SH-SY5Y (cell line): ENCODE measurements at regions not wholly inside any gene's neighbourhood (a gene's known extent, or its start where the extent isn't known, plus 50 kb on each side); places are given as distances from the start of the nearest gene placed in this dataset.

ENCODE experiments used
- GATA2 ChIP-seq: IDR thresholded peaks from 2 replicates; pipeline ENCODE4 v1.6.1; 2011; ENCODE audit warnings: mild to moderate bottlenecking, low read depth, low read length
- GATA3 ChIP-seq: IDR thresholded peaks from 2 replicates; pipeline ENCODE4 v1.6.1; 2011; ENCODE audit warnings: low read depth, mild to moderate bottlenecking, low read length, moderate library complexity

DNA sequence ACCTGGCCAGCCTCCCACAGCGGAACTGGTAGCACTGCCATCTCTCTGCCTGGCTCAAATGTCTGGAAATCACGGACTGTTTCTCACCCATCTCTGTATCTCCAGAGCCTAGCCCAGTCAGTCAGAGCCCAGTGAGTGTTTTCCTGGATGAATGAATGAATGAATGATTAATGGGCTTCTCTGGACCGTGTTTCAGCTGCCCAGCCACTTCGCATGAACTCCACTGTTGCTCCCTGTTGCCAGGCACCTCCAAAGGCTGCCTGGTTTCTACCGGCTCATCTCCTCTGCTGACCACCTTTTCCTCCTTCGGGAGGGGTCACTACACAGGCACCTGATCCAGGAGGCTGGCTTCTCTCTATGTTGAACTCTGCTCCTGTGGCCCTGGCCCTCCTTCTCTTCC, 91.0 kb upstream of the SDK2 start:
- no peak for TF ChIP-seq GATA3
- TF ChIP-seq GATA2 = no peak

DNA sequence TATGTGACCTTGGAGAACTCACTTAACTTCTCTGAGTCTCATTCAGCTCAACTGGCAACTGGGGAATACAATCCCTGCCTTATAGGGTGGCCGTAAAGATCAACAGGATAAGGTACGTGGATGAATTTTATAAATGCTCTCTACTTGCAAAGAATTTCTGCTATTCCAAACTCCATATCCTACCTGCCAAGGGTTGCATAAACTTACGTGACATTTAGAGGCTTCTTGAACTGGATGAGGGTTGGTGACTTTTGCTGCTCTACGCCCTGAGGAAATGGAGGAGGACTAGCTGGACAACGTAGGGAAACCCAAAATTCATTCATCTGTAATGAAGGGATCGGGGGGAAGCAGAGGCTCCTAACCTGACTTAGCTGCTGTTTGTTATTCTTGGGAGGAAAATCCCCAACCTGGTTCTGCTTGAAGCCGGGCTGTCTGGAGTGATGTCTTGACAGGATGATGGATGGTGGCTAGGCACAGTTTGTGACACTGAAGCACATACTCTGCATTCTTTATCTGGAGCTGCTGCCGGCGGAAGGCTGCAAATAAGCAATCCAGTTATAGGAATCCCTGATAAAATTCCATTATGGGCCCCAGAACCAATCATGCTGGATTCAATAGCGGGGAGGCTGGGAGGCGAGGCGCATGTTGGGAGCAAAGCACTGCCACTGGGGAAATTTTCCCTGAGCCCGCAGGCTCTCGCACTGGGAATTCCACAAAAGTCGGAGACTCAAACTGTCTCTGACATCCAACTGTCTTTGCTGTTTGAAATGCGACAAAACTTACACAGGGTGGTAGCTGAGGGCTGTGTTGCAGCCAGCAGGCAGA, 94.7 kb upstream of the SDK2 start:
- no peak for TF ChIP-seq GATA3
- no peak for TF ChIP-seq GATA2

DNA sequence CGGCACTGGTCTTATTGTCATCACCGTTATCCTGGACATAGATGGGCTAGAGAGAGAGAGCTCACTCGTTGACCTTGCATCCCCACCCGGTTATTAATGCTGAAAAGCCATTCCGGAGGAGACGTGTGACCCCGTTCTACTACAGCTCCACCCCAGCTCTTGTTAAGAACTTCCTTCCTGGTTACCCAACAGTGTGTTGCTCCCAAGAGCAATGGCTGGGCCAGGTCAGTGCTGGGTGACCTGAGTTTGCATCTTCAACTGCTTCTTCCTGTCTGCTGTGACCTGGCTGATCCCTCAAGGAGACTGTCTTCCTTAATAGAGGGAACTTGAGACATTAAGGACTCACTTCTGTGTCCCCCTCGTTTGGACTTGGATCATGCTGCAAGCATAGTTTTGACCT, 96.1 kb upstream of the SDK2 start:
- TF ChIP-seq GATA3 (no peak), GATA2 (no peak)

DNA sequence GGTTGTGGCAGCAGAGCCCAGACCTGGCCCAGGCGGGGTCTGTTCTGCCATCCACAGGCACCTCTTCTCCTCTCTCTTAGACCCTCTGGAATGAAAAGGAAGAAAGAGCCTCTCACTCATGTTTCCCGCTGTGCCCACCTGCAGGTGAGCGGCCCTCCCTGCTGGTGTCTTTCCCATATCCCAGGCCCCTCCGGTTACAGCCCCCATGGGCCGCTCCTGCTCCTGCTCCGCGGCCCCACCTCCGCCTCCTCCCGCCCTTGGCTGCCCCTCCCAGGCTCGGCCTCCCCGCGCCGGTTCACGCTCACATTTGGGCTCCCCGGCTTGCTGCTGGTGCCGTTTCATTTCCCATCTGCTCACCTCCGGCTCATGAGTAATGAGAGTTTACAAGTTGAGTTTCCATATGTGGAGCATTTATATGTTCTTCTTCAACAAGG, 98.7 kb upstream of the SDK2 start:
- TF ChIP-seq GATA3 = no peak
- no peak for TF ChIP-seq GATA2

DNA sequence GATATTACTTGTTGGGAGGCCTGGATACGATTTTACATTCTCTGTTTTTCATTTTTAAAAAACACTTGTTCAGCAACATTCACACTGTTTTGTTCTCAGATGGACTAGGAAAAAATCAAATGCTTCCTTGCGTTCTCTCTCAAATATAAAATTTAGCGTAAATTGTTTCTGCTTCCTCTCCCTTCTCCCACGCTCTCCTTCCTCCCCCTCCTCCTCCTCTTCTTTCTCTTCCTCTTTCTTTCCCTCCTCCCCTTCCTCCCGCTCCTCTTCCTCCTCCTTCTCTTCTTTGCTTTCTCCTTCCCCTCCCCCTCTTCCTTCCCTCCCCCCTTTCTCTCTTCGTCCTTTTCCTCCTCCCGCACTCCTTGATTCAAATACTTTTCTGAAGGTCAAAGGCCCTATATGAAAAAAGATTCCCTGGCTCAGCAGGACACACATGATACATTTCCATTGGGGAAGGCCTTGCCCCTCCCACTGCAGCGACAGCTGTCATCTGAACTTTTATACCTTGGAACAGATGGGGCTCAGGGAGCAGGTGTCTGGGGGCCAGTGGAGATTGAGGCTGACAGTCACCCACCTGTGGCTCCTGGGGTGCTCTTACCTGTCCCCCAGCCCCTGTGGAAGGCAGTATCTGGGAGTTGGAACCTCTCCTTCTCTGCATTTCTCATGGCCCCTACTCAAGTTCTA, 99.4 kb upstream of the SDK2 start:
- TF ChIP-seq GATA2 = no peak
- TF ChIP-seq GATA3 = no peak

DNA sequence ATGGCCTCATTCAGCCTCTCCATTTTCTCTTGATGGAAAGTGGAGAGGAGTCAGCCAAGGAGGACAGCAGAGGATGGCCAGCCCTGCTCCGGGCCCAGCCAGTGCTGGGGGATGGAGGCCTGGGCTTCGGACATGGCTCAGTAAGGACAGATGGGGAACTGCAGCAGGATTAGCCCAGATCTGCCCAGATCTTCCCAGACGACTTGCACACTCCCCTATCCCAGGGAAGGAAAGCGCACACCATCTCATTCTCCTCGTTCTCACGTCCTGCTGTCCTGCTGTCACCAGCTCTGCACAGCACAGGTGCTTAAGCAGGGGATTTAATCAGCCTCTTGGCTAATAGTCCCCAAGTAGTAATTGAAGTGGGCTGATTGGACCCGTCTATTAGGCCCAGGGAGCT, 100.2 kb upstream of the SDK2 start:
- TF ChIP-seq GATA2 = no peak
- no peak for TF ChIP-seq GATA3

DNA sequence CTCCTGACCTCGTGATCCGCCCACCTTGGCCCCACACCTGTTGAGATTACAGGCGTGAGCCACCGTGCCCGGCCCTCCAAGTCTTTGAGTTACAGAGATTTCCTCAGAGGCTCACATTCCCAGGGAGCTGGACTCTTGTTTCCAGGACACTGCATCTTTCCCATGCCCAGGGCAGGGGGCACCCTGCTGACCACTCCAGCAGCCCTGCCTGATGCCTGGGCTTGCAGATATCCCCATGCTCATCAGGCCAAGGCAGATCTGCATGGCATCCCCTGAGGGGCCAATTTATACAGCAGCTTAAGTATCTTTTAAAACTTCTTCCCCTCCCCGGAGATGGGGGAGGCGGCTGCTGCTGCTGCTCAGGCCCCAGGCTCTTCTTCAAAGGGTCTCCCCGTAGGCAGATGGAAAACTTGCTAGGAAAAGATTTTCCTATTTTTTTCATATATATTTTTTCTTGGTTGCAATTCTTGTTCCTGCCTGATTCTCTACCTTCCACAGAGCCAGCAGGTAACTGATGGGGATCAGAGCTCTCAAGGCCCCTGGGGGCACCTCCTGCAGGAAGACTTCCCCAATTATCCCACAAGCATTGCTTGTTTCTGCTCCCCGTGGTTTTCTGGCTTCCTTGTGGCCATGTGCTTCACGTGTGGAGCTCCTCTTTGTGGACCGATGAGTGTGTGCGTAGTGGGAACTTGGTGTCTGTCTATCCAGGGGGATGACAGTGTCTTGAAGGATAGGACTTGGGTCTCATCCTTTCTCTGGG, 102.2 kb upstream of the SDK2 start:
- TF ChIP-seq GATA3 (no peak), GATA2 (no peak)

DNA sequence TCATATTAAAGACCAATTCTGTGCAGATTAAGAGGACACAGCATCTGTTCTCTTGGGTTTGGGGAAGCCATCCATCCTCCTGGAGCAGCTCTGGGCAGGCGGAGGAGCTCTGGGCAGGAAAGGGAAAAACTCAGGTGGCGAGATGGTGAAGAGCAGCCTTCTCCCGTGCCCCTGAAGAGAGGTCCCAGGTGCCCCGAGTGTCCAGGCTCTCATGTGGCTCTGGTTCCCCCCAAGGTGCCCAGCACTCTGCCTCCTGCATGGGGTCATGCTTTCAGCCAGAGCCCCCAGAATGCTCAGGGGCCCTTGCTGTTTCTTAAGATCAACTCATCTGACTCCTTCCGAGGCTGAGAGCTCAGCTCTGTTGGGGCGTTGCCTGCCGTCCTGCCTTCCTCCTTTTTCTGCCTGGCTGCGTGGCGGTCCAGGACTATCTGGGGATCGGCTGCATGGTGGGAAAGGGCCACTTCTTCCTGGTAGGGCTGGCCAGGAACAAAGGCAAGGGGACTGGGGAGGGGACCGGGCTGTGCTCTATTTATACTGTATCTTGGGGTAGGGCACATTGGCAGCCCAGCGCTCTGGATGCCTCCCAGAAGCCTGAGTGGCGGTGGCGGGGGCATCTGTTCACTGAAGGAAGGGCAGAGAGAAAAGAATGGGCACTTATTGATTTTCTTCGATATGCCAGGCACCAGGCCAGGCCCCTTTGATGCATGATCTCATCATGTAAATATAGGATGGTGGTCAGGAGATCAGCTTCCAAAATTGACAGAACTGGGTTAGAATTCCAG, 103.2 kb upstream of the SDK2 start:
- TF ChIP-seq GATA3 (no peak), GATA2 (no peak)

DNA sequence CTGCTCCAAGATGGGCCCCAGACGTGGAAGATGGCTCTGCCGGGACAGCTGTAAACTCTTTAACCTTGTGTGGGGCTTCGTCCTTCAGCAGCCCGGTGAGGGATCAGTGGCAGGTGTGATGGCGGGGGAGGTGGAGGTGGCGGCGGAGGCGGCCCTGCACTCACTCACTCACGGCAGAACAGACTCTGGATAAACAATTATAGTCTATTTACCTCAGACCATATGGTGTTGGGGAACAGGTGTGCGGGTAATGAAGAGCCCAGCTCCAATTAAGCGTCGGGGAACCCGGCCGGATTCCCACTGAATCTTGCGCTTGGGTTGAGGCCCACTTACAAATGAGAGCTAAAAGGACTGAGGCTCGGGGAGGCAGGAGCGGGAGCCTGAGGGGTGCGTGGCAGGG, 104.3 kb upstream of the SDK2 start:
- no peak for TF ChIP-seq GATA2

DNA sequence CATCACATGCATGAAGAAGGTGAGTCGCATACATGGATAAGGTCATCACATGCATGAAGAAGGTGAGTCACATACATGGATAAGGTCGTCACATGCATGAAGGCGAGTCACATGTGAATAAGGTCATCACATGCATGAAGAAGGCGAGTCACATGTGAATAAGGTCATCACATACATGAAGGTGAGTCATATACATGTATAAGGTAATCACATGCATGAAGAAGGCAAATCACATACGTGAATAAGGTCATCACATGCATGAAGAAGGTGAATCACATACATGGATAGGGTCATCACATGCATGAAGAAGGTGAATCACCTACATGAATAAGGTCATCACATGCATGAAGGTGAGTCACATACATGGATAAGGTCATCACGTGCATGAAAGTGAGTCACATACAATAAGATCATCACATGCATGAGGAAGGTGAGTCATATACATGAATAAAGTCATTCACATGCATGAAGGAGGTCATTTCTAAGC, 105.1 kb upstream of the SDK2 start:
- TF ChIP-seq GATA2 (no peak), GATA3 (no peak)

DNA sequence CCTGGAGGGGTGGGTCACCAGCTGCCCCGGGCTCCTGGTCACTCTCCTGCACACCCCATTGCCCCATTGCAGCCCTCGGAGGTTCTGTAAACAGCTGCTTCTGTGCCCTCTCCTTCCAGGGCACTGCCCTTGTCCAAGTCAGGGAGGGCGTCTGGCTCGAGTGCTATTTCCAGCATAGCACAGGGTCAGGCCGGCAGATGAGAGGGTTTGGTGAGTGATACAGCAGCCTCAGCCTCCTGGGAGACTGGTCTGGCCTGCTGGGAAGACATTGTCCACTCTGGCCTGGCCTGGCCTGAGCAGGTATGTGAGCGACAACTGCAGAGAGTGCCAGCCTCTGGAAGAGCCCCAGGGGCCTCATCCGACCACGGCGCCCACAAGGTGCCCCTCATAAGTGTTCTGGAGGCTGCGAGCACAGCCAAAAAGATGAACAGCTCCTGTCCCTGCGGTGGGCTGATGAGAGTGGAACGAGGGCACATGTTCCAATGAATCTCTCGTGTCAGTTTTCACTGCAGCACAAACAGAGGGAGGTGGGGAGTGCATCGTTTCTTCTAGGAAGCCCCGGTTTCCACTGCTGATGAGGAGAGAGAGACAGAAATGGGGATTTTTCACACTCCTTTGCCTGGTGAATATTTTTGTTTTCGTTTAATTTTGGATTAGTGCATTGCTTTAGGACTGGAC, 105.8 kb upstream of the SDK2 start:
- TF ChIP-seq GATA3 = no peak
- TF ChIP-seq GATA2 = no peak

DNA sequence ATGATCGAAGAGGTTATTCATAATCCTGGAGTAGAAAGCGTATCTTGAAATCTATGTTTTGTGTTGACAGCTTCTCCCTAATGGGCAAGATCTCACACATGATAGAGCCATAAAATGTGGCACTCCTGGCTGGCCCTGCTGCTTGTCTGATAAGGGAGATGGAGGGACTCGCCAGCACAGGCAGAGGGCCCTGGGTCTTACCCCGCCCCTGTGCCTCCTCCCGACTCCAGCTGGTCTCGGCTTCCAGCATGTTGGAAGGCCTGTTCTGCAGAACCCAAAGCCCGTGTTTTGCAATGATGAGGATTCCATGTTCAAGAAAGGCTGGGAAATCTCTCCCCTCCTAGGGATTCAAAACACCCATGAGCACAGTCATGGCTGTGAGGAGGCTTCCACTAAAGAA, 106.7 kb upstream of the SDK2 start:
- TF ChIP-seq GATA3 (no peak; the same call in none of the 2 replicates), GATA2 (peak; percentile 99)

DNA sequence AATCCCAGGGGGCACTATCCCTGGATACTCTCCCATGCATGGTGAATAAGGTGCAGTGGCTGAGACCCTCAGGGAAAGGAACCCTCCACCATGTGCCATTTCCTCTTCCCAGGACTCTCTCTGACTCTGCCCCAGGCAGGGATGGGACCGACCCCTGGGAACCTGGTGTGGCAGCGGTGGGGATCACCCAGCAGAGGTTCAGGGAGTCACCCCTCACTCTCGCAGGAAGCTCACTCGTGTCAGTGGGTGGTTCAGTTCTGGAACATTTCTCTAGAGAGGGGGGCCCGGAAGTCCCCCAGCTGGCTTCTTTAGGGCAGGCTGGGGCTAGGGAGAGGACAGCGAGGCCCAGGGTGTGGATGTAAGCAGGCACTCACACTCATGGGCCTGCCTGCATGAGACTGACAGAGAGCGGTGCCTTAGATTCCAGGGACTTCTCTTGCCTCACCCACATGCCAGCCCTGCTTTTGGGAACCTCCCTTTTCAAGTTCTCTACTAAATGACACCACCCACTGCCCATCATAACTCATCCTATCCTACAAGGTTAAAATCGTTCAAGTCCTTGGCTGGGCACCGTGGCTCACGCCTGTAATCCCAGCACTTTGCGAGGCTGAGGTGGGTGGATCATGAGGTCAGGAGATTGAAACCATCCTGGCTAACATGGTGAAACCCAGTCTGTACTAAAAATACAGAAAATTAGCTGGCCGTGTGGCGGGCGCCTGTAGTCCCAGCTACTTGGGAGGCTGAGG, 109.7 kb upstream of the SDK2 start:
- TF ChIP-seq GATA3 = no peak
- no peak for TF ChIP-seq GATA2
